Skeletal muscle cell (primary cell): ENCODE measurements at regions not wholly inside any gene's neighbourhood (a gene's known extent, or its start where the extent isn't known, plus 50 kb on each side); places are given as distances from the start of the nearest gene placed in this dataset.

Experiments used
- DNase-seq: peaks from one replicate; pipeline ENCODE4 v3.0.0-alpha.2; 2010; ENCODE audit warnings: low read depth
- H3K4me3 ChIP-seq: 2 replicates; pipeline ENCODE4 v1.5.1; 2011; ENCODE audit warnings: low read depth, mild to moderate bottlenecking, control low read depth, low read length, moderate library complexity

GRCh38 chr4:149296503-149296902 is 519.1 kb downstream of the IQCM start:
- no peak for DNase-seq
- no peak overlapping the region for H3K4me3 ChIP-seq

- no peak for DNase-seq
These were observed 519.6 kb downstream of the IQCM start for GRCh38 chr4:149296084-149296483.

DNA sequence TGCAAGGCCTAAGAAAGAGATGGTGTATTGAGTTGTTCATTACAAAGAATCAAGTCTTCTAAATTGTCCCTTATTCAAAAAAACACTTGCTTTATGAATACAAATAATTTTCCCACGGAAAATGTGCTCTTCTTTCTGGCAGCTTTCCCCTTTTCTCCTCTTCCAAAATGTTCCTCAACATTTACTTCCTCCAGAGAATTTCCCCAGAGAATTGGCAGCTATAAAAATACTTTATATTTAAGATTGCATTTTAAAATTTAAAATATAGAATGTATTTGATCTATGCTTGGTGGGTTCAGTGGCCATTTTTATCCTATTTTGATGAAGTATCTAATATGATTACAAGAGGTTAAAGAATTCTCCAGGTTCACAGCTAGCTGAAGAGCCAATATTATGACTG is 521.0 kb downstream of the IQCM start:
- no peak for DNase-seq
- H3K4me3 ChIP-seq, result no peak overlapping the region

More at GRCh38 chr4:149296084-149296483, 519.6 kb downstream of the IQCM start:
- H3K4me3 ChIP-seq, result no peak overlapping the region

- H3K4me3 ChIP-seq, result no peak overlapping the region
- DNase-seq, result no peak
These were observed 522.5 kb downstream of the IQCM start for GRCh38 chr4:149293046-149293649.

DNA sequence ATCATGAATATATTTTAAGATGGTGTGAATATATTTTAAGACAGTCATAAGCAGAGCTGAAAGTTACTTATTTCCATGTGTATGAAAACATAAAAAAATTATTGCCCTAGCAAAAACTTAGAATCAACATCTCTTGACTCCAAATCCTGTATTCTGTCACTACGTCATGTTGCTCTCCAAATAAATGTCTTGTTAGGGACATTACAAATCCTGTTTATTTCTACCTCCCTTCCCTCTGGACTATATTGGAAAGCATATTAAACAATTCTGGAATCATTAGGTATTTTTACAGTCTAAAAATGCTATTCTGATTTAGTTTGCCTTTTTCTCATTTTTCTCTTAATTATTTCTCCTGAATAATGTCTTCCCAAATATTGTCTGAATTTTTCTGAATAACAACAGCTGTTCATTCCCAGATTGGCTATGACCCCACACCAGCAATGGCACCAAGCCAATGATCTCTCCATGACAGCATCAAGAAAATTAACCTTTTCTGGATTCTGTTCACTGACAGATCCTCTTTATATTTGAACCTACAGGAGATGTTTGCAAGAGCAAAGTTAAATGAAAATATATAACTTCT is 523.1 kb downstream of the IQCM start:
- H3K4me3 ChIP-seq, result no peak overlapping the region
- DNase-seq, result no peak

DNA sequence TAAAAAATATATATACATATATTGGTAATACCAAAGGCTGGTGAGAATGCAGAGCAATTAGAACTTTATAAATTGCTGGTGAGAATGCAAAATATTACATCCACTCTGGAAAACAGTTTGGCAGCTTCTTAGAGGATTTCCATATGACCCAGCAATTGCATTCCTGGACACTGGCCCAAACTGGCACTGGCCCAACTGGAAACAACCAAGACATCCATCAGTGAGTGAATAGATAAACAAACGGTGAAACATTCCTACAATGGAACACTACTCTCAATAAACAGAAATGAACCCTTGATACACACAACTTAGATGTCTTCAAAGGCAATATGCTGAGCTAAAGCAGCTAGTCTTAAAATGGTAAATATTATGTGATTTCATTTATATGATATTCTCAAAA is 524.2 kb downstream of the IQCM start:
- H3K4me3 ChIP-seq, result no peak overlapping the region
- DNase-seq, result peak; percentile 53

DNA sequence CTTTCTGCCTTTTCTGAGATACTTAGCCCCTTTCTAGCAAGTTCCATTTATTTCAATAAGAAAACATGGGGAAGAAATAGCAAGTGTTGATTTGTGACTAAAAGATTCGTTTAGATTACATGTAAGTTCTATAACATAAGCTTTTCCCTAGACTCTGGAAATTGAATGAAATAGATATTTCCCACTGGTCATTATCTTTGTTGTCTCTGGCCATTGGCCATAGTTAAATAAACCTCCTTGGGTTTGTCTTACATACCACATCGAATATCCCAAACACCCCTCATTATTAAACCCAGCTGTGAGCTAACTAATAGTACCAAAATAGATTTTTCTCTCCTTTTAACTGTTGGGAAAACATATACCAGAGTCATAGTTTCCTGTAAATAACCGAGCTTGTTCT is 534.8 kb downstream of the IQCM start:
- no peak for DNase-seq
- H3K4me3 ChIP-seq, result no peak overlapping the region

DNA sequence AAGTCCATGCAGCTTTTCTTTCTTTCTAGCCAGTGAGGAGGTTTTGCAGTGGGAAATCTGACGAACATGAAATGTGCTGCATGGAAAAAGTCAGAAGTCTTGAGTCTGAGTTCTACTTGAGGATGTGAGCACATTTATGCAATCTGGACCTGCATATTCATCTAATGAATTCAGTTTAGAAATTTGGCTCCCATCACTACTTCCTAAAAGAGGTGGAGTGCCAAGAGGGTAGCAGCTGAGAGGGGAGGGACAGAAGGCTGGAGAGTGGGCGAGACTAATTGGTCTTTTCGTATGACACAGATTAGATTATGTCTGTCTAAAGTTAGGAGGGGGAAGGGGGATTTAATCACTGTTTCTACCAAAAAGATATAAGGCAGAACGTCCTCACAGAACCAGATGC is 535.9 kb downstream of the IQCM start:
- no peak for DNase-seq

GRCh38 chr4:149279331-149279730 is 536.3 kb downstream of the IQCM start:
- DNase-seq, result no peak
- no peak overlapping the region for H3K4me3 ChIP-seq

More for the DNA sequence above, 535.9 kb downstream of the IQCM start:
- H3K4me3 ChIP-seq, result no peak overlapping the region

DNA sequence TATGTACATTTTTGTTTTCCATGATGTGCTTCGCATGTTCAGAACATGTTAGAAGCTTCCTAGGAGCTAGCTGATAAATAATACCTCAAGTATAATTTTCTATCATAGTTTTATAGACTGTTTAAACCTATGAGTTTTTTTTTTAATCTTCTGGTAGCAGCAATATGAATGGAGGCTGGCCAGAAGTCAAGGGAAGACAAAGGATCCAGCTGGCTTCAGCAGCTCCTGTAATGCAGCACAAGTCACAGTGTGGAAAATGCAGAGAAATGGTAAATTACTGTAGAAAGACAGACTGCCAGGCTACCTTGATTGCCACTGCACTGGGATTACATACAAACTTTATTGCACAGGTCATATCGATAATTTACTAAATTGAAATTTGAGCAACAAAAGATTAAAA is 537.9 kb downstream of the IQCM start:
- DNase-seq, result no peak
- H3K4me3 ChIP-seq, result no peak overlapping the region

GRCh38 chr4:149269835-149270234 is 545.8 kb downstream of the IQCM start:
- no peak overlapping the region for H3K4me3 ChIP-seq
- no peak for DNase-seq

DNA sequence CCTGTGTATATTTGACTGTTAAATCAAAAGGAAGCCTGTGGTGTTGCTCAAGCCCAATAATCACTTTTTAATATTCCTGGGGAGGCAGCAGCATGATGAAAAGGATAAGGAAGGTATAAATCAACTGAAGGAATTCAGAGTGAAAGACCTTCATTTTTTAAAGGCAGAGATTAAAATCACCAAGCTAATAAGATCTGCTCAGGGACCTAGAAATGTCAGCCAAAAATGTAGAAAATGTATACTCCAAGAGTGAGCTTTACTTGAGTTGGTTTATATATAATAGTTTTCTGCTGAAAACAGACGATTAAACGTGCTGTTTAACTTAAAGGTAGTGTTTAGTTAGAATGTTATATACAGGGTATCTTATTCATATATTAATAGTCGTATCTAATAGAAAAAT is 549.3 kb downstream of the IQCM start:
- no peak overlapping the region for H3K4me3 ChIP-seq
- no peak for DNase-seq

DNA sequence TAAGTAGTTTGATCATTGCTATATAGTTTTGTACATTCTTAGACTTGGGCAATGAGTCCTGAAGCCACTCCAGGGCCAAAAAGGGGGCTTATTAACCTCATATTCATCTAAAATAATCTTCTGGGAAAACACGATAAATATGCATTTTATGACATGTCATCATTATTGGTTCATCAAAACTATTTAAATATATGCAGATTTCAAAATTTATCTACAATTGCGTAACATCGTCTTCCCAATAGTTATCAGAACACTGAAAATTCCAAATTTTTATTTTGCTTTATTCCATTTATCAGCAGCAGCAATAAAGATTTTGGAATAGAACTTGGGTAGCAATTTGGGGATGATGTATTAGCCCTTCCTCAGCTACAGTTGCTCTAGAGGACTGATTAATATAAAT is 550.0 kb downstream of the IQCM start:
- no peak overlapping the region for H3K4me3 ChIP-seq
- no peak for DNase-seq

- no peak for DNase-seq
- no peak overlapping the region for H3K4me3 ChIP-seq
These were observed 551.4 kb downstream of the IQCM start for GRCh38 chr4:149264093-149264733.

DNA sequence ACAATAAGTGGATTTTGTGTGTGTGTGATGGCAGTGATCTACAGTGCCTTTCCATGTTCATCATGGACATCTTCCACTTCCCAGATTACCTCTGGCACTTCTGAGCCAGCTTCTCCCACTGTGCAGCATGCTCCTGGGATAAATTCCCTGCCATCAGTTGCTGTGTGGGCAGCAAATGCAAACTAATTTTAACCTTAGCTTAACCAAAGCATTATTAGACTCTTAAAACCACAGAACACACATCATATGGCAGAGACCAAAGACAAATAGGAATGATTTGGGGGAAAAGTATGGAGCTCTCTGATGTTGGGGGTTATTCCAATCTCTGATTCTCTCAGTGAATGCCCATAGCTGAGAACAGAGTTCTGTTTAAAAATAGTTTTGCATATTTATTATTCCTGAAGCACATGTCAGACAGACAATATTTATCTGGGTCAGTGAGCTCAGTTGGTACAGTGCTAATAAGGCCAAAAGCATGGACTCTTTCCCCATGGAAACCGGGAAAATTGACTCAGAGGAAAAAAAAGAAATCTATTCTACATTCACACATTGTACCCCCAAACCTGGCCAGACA is 567.4 kb downstream of the IQCM start:
- no peak for DNase-seq
- no peak overlapping the region for H3K4me3 ChIP-seq

DNA sequence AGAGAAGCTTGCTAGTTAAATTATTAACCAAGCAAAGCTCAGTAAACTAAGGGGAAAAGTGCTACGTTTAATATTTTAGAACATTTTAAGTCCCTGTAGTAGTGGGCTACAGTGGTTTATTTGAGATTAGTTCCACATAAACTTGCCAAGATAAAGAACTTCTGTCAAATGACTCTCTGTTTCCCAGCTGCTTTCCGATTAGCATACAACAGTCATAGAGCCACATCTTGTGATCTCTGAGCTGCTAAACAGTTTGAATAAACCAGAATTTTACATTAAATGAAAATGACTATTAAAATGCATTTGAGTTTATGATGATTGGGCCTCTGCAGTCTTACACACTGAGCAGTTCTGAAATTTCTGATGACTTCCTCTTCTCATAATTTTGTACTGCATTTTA is 568.5 kb downstream of the IQCM start:
- no peak for DNase-seq
- H3K4me3 ChIP-seq, result no peak overlapping the region

GRCh38 chr4:149245333-149245732 is 570.3 kb downstream of the IQCM start:
- no peak overlapping the region for H3K4me3 ChIP-seq
- DNase-seq, result no peak

- no peak for DNase-seq
These were observed 577.5 kb downstream of the IQCM start for GRCh38 chr4:149238097-149238496.

GRCh38 chr4:149234798-149235197 is 580.8 kb downstream of the IQCM start:
- no peak for DNase-seq
- no peak overlapping the region for H3K4me3 ChIP-seq

More at GRCh38 chr4:149238097-149238496, 577.5 kb downstream of the IQCM start:
- H3K4me3 ChIP-seq, result no peak overlapping the region

- DNase-seq, result no peak
- no peak overlapping the region for H3K4me3 ChIP-seq
These were observed 592.0 kb downstream of the IQCM start for GRCh38 chr4:149223659-149224058.

DNA sequence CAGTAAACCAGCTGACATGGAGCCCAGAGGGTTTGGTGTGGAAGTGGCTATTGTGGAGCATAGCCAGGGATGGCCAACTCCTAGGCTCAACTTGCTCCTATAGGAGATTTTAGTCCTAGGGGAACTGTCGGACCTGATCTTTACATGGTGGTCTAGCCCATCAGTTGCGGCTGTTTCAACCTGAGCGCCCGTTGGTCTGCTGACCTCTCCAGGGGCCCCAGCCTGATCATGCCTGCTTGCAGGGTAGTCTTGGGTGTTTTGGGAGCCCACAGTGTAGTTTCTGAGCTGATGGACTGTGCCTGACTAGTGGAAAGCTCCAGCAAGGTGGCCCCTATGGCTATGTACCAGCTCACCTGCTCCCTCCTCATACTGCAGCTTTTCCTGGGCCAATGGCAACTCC is 597.0 kb downstream of the IQCM start:
- DNase-seq, result no peak
- H3K4me3 ChIP-seq, result no peak overlapping the region
